ENCODE measurements at regions not wholly inside any gene's neighbourhood (a gene's known extent, or its start where the extent isn't known, plus 50 kb on each side); places are given as distances from the start of the nearest gene placed in this dataset.

GRCh38 chr5:82497242-82497641, 219.1 kb upstream of the RPS23 start:
- no peak for TF ChIP-seq POLR2AphosphoS5 (IDR thresholded peaks at IDR 0.05; ENCODE audit: low read depth, low read length)
- no peak for TF ChIP-seq CTCF (IDR thresholded peaks at IDR 0.05)
- TF ChIP-seq REST (IDR thresholded peaks at IDR 0.05; ENCODE audit: insufficient read depth in 1 of 2, low read depth in 2 of 2, low read length in 1 of 2) = no peak
